NCI-H748 (cell line): ENCODE measurements at regions not wholly inside any gene's neighbourhood (a gene's known extent, or its start where the extent isn't known, plus 50 kb on each side); places are given as distances from the start of the nearest gene placed in this dataset.
"Not testable (repeated sequence)": the region's sequence is repeated elsewhere in the genome, so short reads cannot be mapped to it uniquely, and the experiment has no call there.

Source experiments
- DNase-seq: peaks from one replicate; lab custom pipeline; 2025; ENCODE audit not compliant: unreplicated experiment; lab: John Stamatoyannopoulos, UW

DNA sequence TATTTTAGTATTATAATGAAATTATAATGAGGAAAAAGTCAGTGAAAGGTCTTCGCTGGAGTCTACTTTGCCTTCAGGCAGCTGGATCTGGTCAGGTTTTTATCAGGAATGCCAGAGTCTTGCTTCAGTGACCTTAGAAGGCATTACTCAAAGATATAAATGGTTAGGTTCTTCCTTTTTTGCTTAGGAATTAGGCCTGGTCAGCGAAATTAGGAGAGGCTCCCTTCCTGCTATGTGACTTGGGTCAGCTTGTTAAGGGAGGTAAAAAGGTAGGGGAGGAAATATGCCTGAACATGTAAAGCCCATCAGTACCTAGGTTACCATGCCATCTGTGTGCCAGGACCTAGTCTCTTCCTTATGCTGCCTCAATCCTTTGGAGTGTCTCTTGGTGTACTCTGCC, 115.1 kb downstream of the OTOR start:
- no peak for DNase-seq

GRCh38 chr20:16864069-16864468, 115.9 kb downstream of the OTOR start:
- no peak for DNase-seq

GRCh38 chr20:16864963-16865362, 116.8 kb downstream of the OTOR start:
- no peak for DNase-seq

- peak; percentile 82 for DNase-seq
Measured at GRCh38 chr20:16865406-16865805, 117.2 kb downstream of the OTOR start.

- not testable (repeated sequence) for DNase-seq
Measured at GRCh38 chr20:16873124-16873523, 125.0 kb downstream of the OTOR start.

DNA sequence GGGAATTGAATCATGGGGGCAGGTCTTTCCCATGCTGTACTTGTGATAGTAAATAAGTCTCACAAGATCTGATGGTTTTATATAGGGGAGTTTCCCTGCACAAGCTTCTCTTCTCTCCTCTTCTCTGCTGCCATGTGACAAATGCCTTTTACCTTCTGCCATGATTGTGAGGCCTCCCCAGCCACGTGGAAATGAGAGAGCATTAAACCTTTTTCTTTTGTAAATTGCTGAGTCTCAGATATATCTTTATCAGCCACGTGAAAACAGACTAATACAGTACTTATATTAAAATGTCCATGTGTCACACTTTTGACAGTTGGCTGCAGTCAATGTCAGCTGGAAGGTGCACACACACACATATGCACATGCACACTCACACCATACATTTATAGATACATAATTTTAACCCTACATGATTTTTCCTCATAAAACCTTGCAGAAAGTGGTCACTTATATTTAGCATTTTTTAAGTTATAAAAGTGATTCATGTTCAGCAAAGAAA, 128.9 kb downstream of the OTOR start:
- DNase-seq: no peak

- no peak for DNase-seq
Measured at GRCh38 chr20:16885746-16886145, 137.6 kb downstream of the OTOR start.

DNA sequence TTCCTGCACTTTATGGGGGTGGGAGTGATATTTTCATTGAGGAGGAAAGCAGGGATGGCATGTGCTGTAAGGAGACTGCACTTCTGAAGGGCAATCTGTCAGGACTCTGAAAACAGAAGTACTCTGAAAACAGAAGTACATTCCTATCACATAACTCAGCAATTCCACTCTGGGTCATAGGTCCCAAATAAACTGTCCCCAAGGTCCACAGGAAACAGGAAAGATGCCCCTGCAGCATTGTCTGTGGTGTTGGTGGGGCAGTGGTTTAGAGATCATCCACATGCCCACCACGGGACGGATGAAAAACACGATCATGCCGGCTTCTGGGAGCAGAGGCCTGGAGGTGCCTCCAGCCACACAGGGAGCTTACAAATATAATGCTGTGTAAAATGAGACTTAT, 150.3 kb downstream of the OTOR start:
- DNase-seq: no peak

GRCh38 chr20:16902662-16903061, 154.5 kb downstream of the OTOR start:
- no peak for DNase-seq

GRCh38 chr20:16904751-16905150, 156.6 kb downstream of the OTOR start:
- DNase-seq: peak; percentile 24

- no peak for DNase-seq
Measured at GRCh38 chr20:16914277-16914676, 166.1 kb downstream of the OTOR start.

DNA sequence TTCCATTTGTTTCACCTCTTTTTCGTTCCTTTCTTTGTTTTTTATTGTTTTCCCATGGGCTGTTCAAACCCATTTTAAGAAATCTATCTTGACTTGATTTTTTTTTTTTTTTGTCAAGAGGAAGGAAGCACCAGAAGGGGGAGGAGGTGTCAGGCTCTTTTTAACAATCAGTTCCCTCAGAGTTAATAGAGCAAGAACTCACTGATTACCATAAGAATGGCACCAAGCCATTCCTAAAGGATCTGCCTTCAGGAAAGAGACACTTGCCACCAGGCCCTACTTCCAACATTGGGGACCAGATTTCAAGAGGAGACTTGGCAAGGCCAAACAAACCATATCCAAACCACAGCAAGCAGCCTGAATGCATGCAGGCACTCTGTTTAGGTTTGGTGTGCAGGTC, 168.0 kb downstream of the OTOR start:
- DNase-seq: no peak

DNA sequence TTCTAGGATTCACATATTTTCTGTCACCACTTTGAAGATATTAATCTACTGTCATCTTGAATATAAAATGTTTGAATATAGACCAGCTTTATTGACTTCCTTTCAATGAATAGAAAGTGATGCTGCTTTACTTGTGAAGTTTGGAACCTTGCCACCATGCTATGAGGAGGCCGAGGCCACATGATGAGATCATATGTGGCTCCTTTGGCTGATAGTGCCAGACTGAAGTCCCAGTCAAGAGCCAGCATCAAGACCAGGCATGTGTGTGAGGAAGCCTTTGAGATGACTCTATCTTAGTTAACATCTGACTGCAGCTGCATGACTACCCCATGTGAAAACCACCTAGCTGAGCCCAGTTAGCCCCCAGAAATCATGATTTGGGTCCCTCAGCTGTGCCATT, 169.5 kb downstream of the OTOR start:
- no peak for DNase-seq

DNA sequence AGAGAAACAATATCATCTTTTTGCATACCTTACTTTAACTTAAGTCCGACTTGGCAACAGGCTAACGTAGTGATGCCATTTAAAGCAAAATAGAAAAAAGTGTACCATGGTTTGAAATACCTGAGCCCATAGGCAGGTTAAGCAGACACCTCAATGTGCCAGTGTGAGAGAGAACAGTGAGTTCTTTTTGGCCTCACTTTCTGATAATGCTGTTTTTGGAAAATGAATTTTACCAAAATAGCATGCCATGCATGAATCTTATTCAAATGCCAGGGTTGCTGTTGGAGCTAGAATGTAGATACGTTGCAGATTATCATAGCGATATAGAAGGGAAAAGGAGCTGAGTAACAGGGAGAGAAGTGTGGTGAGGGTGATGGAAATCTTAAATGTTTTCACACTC, 170.2 kb downstream of the OTOR start:
- no peak for DNase-seq

- no peak for DNase-seq
Measured at GRCh38 chr20:16919841-16920240, 171.7 kb downstream of the OTOR start.

GRCh38 chr20:16922834-16923233, 174.7 kb downstream of the OTOR start:
- DNase-seq: peak; percentile 26

DNA sequence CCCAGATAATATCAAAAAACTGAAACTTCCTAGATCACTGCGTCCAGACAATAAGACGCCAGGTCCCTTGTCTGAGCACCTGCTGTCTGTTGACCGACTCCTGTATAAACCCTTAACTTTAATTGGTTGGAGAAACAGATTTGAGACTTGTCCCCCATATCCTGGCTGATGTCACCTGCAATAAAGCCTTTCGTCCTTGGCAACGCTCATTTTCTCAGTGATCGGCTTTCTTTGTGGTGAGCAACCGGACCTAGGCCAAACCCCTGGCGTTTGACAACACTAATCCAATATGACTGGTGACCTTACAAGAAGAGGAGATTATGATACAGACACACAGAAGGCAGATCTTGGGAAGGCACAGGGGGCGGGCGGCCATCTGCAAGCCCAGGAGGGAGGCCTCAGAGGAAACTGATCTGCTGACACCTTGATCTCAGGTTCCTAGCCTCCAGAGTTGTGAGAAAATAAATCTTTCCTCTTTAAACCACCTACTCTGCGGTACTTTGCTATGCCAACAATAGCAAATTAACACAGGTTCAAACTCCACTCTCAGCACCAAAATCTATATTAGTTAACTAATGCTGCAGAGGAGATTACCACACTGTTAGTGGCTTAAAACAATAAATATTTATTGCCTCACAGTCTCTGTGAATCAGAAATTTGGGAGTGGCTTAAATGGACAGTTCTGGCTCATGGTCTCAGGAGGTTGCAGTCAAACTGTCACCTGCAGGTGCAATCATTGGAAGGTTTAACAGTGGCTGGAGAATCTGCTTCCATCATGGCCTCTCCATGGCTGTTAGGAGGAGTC, 178.7 kb downstream of the OTOR start:
- peak; percentile 98 for DNase-seq

DNA sequence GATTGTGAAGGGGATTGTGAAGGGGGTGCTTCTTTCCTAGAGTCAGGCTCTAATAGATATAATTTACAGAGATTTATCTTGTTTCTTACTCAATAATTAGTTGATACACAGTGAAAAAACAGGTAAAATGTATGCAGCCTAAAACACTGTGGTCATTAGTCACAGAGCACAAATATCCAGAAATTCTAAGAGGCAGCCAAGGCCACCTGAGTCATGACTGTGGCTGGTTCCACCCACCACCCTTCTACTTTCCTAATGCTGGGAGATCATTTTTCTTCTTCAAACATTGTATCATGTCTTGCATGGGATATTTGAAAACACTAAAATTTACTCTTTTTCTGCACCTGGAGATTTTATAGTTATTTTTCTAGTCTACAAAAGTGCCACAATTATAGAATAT, 181.6 kb downstream of the OTOR start:
- DNase-seq: no peak

DNA sequence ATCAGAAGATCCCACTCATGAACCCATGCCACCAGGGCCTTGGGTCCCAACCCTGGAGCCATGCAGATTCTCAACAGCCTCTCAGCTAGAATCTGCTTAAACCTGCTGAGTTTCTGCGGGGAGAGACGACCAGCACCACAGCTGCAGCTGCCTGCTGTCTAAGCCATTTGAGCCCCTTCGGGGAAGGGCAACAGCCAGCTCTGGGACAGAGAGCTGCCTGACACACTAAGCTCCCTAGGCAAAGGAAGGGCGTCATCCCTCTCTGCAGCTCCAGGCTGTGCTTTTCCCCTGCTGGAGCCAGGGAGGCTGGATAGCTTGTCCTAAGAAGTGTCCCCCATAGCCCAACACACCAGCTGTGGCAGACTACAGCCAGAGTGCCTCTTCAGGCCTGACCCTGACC, 182.5 kb downstream of the OTOR start:
- no peak for DNase-seq

GRCh38 chr20:16939051-16939450, 190.9 kb downstream of the OTOR start:
- DNase-seq: no peak

GRCh38 chr20:16940701-16941100, 192.5 kb downstream of the OTOR start:
- no peak for DNase-seq

GRCh38 chr20:16942051-16942450, 193.9 kb downstream of the OTOR start:
- no peak for DNase-seq

DNA sequence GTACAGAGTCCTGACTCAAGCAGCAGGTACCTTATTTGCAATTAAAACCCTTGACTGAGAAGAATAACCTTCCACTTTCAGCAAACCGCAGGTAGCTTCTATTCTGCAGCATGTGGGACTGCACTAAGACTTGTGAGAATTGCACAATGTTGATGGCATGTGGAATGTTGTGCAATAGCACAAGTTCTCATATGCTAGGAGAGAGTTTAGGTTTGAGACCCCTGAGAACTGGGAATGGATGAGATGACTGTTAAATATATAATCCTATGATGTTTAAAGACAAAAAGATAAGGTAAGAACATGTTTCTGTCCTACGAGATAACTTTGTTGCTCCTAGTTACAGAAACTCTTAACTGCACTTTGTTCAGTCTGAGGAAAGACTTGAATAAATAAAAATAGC, 194.6 kb downstream of the OTOR start:
- no peak for DNase-seq
